Esophagus squamous epithelium (tissue), 4 donors: ENCODE measurements at regions not wholly inside any gene's neighbourhood (a gene's known extent, or its start where the extent isn't known, plus 50 kb on each side); places are given as distances from the start of the nearest gene placed in this dataset.

Source experiments
- CTCF ChIP-seq, 6 experiments: fragments of 450-650 bp in 4 of 6; fragments of 200-600 bp in 2 of 6; sonication (generic) in 2 of 6; IDR thresholded peaks; one replicate each; pipeline ENCODE4 v1.5.1; 2016 to 2019; ENCODE audit warnings: antibody characterized with exemption in 6 of 6, mild to moderate bottlenecking in 4 of 6, moderate library complexity in 4 of 6
- POLR2A ChIP-seq, 4 donors: fragments of 450-650 bp; IDR thresholded peaks; one replicate each; pipeline ENCODE4 v1.6.1; 2017; ENCODE audit warnings: antibody characterized with exemption in 4 of 4, mild to moderate bottlenecking in 4 of 4, moderate library complexity in 3 of 4

- TF ChIP-seq CTCF (IDR thresholded peaks at IDR 0.05), result no peak
- no peak for TF ChIP-seq POLR2A (IDR thresholded peaks at IDR 0.05)
Observed at GRCh38 chr2:62304429-62305417, 108.8 kb downstream of the B3GNT2 start.
